ENCODE measurements at regions not wholly inside any gene's neighbourhood (a gene's known extent, or its start where the extent isn't known, plus 50 kb on each side); places are given as distances from the start of the nearest gene placed in this dataset.

DNA sequence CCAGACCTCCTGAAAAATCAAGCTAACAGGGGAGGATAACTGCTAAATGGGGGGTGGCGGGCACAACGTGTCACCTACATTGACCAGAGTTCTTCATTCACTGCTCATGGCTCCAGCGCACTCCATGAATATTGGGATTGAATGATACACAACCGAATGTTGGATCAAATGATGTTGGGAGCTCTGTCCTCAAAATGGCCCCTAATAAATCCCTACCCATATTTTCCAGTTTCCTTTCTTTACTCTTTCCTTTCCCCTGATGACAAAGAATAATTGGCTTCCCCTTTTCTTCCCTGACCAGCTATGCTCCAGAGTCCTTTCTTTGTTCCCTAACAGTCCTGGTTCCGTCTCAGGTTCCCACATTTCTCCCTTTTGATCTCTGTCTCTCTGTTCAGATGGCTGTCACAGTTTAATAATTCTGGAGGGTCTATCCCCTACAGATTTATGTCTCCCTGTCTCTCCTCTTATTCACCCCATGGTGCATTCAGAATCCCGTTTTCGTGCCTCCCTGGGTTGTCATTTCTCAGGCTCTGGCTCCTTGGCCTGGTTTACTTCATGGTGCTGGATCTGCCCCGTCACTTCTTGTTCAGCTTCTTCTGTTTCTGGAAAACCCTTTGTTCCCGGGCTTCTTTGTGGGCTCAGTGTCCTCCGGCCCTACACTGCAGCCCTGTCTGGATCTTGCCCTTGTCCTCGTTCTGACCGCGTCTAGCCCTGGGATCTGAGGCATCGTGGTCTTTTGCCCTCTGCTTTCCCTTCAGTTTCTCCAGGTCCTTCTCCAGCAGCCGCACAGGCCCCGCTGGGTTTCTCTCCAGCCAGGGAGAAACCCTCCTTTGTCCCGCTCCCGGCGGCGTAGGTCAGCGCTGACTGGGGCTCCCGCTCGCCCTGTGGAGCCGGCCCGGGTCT lies 78.3 kb downstream of the NDUFS5 start:
- SMC1A ChIA-PET (ENCODE audit: uncharacterized antibody, unreplicated experiment), result interaction anchor here (1.1 to 3.4 kb wide), 7 partner anchors 54 to 307 kb away, joined by 3 to 137 read pairs (median 9); no protein-coding TSS in a partner anchor
- no peak for DNase-seq (ENCODE audit: low read depth, low spot score)
- 47% methylated on average over 25 of the region's 25 CpGs for WGBS (ENCODE audit: insufficient coverage, insufficient replicate concordance, low lambda C conversion rate, missing lambda C conversion rate)

More for the DNA sequence above, 78.3 kb downstream of the NDUFS5 start:
- Histone ChIP-seq H3K9ac (ENCODE audit: control insufficient read depth, insufficient read depth, low read length) (peak overlapping the region; percentile 71), H3K36me3 (ENCODE audit: control insufficient read depth in 2 of 2, insufficient read depth in 2 of 2, low read length in 1 of 2) (no peaks in the 10 kb centered on the region), H3K4me1 (ENCODE audit: control insufficient read depth, insufficient read depth, low read length) (peaks cover 37% of the 10 kb centered on the region), H3K9me3 (replicated peaks; ENCODE audit: control insufficient read depth, insufficient read depth, low read length) (no peaks in the 10 kb centered on the region), H3K27me3 (replicated peaks in 1 of 2; ENCODE audit: control insufficient read depth in 2 of 2, insufficient read depth in 2 of 2, low read length in 1 of 2) (no peaks in the 10 kb centered on the region), H3K27ac (ENCODE audit: control insufficient read depth, insufficient read depth) (peak overlapping the region; percentile 67), H4K20me1 (ENCODE audit: control insufficient read depth, insufficient read depth) (no peaks in the 10 kb centered on the region), H3K4me2 (ENCODE audit: control insufficient read depth, insufficient read depth) (peak overlapping the region; percentile 78), H3K79me2 (ENCODE audit: control insufficient read depth, insufficient read depth, low read length) (peaks cover 50% of the 10 kb centered on the region), H3K4me3 (peak overlapping the region; percentile 94), H2AFZ (ENCODE audit: control insufficient read depth, low read depth, low read length) (peak overlapping the region; percentile 48)
- FAIRE-seq, result no peak
- RAD21 ChIA-PET (ENCODE audit: unreplicated experiment), result interaction anchor here (1.7 to 11.2 kb wide), 7 partner anchors 85 to 171 kb away, joined by 5 to 304 read pairs (median 9); partner anchors contain the start of gene MACF1
- TSS peak; percentile 63 for BruUV-seq (replicated peaks)
- POLR2A ChIA-PET, result interaction anchor here (0.7 to 2.2 kb wide), 2 partner anchors 87 to 91 kb away, joined by 9 to 16 read pairs; no protein-coding TSS in a partner anchor
- in situ Hi-C loops (cut with MboI), result no loop called here
- no peak for ATAC-seq
- intact Hi-C loops (cut with micrococcal nuclease; ENCODE audit: unreplicated experiment), result loop anchor here (10.0 kb wide), 1 partner anchor 550 kb away; no protein-coding TSS in a partner anchor
- TF ChIP-seq, protein P1, sequence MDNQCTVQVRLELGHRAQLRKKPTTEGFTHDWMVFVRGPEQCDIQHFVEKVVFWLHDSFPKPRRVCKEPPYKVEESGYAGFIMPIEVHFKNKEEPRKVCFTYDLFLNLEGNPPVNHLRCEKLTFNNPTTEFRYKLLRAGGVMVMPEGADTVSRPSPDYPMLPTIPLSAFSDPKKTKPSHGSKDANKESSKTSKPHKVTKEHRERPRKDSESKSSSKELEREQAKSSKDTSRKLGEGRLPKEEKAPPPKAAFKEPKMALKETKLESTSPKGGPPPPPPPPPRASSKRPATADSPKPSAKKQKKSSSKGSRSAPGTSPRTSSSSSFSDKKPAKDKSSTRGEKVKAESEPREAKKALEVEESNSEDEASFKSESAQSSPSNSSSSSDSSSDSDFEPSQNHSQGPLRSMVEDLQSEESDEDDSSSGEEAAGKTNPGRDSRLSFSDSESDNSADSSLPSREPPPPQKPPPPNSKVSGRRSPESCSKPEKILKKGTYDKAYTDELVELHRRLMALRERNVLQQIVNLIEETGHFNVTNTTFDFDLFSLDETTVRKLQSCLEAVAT (IDR thresholded peaks at IDR 0.05), result peak; percentile 46; the same call in 1 of the 2 replicates
- 0 out of 2 replicates have a peak, but pooled peaks have one; percentile 18 for TF ChIP-seq TARDBP (IDR thresholded peaks at IDR 0.05; ENCODE audit: borderline replicate concordance)
- TF ChIP-seq BCL3 (IDR thresholded peaks at IDR 0.05; ENCODE audit: borderline replicate concordance, insufficient read depth, low read depth, low read length, poor library complexity, severe bottlenecking), result no peak
- TF ChIP-seq TCF7 (IDR thresholded peaks at IDR 0.05; ENCODE audit: borderline replicate concordance), result no peak
- CTCF ChIA-PET, result interaction anchor here (1.0 to 10.0 kb wide), 8 partner anchors 12 to 161 kb away, joined by 3 to 465 read pairs (median 8); no protein-coding TSS in a partner anchor

All from GM12878 (cell line).